Stimulated activated CD8-positive, alpha-beta memory T cell treated with anti-CD3 and anti-CD28 coated beads, Interleukin-15, amount 100 ng/mL, for 48 hours (primary cell): ENCODE measurements at regions not wholly inside any gene's neighbourhood (a gene's known extent, or its start where the extent isn't known, plus 50 kb on each side); places are given as distances from the start of the nearest gene placed in this dataset.
A peak's percentile ranks its signal among the peaks of the same experiment; 100 is the strongest.
"Not testable (repeated sequence)": the region's sequence is repeated elsewhere in the genome, so short reads cannot be mapped to it uniquely, and the experiment has no call there.

Experiments
- DNase-seq, 2 donors: peaks; one replicate each; pipeline ENCODE4 v3.0.0-alpha.2; 2020; ENCODE audit warnings: low read depth in 2 of 2

DNA sequence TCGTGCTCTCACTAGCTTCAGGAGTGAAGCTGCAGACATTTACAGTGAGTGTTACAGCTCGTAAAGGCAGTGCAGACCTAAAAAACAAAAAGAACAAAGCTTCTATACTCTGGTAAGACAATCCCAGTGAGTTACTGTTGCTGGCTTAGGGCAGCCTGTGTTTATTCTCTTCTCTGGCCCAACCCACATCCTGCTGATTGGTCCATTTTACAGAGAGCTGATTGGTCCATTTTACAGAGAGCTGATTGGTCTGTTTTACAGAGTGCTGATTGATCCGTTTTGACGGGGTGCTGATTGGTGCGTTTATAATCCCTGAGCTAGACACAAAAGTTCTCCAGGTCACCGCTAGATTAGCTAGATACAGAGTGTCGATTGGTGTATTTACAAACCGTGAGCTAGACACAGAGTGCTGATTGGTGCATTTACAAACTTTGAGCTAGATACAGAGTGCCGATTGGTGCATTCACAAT, 158.0 kb downstream of the KLRB1 start:
- DNase-seq: not testable (repeated sequence)

DNA sequence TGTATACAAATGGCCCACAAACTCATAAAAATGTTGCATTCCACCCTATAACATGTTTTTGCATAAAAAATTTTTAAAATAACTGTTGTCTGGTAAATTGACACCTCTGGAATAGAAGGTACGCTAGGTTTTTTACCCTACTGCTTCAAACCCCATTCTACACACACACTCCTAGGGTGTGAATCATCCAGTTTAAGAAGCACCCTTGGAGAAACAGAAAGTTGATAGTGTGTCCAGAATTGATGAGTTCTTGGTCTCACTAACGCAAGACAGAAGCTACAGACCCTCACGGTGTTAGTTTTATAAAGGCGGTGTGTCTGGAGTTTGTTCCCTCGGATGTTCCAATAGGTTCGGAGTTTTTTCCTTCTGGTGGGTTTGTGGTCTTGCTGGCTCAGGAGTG, 158.5 kb downstream of the KLRB1 start:
- no peak for DNase-seq

DNA sequence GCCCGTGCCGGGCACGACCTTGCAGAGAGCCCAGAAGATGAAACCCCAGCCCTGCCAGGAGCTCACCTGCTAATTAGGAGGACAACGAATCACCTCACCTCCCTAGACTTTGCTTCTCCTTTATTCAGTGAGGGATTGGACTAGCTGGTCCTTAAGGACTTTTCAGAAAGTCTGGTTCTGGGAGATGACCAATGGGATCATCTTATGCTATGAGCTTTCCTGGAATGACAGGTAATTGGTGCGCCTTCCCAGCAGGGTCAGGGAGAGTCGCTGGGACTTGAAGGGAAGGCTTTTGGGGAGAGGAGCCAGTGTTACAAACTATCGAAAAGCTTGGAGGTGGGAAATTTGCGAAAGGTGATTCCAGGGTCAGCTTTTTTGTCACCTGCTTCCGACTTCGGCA, 159.1 kb downstream of the KLRB1 start:
- not testable (repeated sequence) for DNase-seq

DNA sequence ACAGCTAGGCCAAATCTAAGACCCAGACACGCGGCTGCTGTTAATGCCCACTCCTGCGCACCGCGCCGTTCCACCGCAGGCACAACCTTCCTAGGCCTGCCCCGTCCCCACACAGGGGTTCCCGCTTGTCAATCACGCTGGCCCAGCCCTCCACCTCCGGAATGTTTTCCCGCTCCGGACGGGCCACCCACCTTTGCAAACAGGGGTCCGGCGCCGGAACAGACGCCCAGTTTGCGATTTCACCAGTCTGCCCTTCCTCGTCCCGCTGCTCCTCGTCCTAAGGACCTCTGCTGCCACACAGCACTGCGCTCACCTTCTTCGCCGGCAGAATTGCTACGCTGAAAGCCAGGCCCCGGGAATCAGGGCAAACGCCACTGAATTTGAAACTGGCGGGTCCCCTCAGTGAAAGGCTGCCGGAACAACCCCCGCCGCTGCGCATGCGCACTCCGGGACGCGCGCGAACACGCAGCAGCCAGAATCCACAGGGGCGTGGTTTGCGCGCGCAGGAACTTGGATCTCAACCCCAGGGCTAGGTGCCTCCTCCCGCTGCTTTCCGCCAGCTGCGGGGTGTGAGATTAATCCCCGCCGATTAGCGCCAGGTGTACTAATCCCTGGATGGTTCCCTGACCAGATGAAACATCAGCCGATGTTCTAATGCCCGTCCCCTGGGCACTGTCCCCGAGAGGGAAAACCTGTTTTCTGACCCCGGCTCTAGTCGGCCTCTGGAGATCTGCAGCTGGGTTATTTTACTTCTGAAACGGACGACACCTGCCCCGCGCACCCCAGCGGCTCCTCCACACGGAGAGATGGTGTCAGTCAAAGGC, 159.7 kb downstream of the KLRB1 start:
- DNase-seq: peak; percentile 85 to 88

DNA sequence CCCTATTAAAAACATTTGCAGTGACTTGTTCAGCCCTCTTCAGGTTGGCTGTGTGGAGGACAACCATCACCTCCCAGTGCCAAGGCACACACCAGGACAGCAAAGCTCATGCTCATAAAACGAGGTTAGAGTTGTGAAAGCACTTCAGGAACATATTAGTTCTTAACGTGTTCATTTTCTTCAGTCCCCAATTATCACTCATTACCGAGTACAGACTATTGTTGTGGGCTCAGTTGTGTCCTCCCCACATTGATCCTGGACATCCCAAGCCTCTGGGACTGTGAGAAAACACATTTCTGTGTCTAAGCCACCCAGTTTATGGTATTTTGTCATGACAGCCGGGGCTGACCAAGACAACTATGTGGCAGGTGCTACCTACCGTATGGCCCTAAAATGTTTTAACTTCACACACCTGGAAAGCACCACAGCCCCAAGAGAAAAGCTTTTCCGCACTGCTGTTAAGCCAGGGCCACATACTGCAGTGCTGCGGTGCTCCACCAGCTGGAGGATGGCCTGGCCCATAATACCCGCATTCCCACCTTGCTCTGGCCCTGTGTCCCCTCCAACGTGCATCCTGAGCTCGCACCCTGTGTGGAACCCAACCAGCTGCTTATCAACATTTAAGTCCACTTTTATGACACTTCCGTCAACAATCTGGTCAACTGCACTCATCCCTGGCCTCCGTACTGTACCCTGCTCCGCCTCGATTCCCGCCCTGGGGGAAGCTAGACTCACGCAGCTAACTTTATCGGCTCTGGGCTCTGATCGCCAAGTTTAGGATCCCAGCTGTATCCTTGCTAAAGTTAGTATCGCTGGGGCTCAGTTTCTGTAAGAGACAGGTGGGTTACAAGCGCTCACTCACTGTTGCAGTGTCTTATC, 160.6 kb downstream of the KLRB1 start:
- DNase-seq: not testable (repeated sequence)

DNA sequence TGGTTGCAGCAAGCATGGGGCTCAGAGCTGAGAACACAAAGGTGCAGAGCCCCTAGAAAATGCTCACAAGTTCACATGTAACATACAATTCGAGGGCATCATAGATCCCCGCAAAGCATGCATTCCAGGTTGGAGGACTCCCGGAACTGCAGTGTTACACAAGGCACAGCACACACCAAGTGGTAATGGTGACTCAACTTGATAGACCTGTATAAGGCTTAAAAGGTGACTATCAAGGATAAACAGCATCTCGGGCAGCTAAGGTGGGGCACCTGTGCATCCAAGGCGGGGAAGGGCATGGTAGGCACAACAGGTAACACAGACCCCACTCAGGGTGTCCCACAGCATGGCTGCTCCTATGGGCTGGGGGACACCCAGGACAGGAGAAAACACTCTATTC, 167.3 kb downstream of the KLRB1 start:
- not testable (repeated sequence) for DNase-seq

DNA sequence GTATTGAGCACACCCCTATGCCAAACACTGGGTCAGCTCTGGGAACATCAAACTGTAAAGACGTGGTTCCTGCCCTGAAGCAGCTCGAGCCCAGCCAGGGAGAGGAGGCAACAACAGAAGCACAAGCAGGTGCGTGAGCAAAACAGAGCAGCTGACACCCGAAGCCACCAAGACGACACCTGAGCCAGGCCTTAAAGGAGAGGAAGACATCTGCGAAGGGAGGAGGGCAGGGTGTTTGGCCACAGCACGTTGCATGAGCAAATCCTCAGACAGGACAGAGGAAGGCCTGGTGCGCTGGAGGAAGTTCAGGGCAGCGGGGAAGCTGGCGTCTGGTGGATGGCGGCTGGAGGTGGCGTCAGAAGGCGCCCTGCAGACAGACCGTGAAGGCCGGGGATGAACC, 172.0 kb downstream of the KLRB1 start:
- DNase-seq: not testable (repeated sequence)

DNA sequence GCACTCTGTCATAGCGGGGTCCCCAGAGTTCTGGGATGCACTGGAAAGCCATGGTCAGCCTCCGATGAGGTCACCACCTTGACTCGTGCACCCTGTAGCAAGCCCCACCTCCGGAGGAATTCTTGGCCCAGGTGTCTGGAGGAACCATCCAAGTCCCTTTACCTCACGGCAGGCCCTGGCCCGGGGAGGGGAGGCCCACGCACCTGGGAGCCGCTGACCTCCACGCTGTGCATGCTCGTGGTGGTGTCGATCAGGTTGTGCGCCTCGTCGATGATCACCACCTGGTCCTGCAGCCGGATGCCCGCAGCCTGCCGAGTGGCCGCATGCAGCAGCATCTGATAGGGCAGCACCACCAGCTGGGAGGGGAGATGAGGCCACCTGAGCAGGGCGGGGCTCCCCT, 177.3 kb downstream of the KLRB1 start:
- not testable (repeated sequence) for DNase-seq

DNA sequence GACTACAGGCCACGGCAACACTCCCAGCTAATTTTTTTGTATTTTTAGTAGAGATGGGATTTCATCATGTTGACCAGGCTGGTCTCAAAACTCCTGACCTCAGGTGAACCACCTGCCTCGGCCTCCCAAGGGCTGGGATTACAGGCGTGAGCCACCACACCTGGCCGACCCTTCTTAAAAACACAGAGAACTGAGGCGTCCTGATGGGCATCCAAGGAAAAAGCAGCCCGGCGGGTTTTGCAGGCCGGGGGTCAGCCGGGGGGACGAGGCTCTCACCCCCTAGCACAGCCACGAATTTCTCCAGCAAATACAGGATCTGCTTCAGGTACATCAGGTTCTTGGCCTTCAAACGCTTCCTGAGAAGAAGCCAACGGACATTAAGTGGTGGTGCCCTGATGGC, 178.9 kb downstream of the KLRB1 start:
- DNase-seq: not testable (repeated sequence)

DNA sequence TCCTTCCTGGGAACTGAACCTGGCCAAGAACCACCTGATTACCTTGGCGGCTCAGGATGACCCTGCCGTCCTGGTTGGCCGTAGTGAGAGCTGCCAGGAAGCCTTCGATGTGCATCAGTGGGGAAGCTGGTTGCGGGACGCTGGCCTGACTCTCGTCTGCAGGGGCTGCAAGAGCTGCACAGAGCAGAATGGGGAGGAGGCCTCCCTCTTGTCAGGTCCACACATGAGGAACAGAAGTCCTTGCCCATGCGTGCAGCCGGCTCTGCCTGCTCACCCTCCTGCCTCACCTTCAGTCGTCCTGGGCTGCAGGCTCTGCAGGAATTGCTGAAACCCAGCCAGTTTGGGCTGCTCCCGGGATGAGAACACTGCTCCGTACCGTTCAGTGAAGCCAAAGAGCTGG, 182.3 kb downstream of the KLRB1 start:
- DNase-seq: not testable (repeated sequence)

DNA sequence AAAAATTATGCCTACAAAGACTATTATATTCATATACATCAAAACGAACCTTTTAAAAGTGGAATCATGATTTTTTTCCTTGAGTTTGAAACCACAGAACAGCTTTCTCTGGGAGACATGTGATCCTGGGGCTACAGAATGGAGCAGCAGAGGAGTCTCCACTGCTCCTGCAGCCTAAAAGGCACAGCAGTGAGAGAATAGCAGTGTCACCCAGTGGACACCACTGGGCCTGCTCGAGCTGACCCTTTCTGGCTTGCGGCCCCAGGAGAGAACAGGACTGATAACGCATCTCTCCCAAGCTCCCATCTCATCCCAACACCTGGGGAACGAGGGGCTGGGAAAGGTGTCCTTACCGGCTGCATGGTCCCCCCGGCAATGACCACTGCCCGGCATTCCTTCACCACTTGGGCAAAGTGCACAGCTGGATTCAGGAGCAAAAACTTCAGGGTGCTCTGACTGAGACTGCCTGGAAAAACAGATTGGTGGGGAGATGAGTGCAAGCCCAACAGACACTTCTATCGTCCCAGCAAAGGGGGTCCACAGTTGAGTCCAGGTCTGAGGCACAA, 183.5 kb downstream of the KLRB1 start:
- not testable (repeated sequence) for DNase-seq

DNA sequence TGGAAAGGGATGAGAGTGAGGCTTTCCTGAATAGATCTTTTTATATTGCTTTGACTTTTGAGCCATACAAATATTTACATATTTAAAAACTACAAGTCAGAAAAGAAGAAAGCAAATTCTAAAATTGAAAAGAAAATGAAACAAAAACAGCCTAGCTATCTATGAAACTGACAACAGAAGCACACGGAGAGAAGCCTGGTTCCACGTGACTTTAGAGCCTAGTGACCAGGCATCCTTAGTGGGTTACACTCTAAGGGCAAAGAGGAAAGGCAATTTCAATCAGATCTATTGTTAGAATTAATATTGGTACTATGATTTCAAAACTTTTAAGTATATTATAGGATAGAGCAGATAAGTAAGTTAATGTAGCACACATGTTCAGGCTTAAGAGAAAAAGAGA, 185.0 kb downstream of the KLRB1 start:
- DNase-seq: not testable (repeated sequence)

DNA sequence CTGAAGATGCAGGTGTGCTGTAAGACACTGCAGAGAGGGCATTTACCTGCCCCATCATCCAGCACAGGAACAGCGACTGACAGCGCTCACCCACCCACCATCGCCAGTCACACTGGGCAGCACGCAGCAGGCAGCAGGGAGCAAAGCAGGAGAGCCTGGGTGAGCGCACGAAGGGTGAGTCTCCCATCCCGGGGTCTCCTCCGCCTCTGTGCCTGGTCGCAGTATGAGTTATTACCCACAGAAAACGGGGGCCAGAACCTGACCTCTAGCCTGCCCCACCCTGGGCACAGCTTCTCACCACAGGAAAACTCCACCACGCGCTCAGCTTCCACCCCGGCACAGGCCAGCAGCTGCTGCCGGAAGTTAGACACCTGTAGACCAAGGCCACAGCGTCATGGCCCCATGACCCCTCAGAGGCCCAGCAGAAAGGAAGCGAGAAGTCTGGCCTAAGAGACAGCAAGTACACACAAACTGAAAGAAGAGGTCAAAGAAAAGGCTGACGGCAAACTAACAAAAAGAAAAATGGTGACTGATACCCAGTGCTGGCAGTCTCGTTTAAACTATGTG, 186.1 kb downstream of the KLRB1 start:
- not testable (repeated sequence) for DNase-seq

DNA sequence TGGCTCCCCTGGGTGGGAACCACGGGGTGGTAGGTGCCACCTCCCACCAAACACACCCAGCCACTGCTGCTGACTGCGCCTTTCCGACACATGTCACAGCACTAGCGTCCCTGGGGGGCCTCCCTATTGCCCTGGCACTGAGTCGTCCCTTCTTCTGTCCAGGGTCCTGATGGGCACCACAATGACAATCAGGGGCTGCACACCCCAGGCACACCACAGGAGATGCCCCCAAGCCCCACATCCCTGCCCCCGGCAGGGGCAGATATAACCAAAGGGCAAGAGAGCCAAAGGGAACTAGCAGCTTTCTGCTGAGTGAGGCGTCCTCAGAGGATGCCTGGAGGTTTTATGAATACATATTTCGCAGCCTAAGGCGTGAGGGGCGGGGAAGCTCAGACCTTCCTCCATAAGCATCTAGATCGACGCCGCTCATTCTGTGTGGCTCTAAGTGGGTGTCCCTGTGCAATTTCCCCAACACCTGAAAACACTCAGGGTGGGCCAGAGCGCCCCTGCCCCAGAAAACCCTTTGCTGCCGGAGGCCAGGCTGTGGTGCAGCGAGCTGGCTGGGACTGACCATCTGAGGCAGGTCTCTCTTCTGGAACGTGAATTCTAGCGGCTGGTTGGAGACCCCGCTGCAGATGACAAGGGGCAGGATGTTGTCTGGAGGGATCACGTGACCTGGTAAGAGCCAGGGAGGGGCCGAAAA, 186.7 kb downstream of the KLRB1 start:
- DNase-seq: not testable (repeated sequence)

DNA sequence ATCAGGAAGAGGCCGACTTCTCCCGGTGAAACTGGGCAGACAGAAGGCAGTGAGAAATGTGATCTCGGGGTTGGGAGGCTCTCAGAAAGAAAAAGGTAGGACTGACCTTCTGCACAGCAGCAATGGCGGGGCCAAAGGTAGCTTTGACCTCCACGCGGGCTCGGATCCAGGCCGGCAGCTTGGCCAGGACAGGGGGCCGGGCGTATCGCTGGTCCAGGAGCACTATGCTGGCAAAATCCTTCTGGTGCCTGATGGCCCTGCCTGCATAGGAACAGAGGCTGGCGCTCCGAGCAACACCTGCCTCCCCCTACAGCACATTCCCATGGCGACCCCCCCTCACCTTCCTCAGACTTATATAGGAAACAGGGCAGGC, 189.1 kb downstream of the KLRB1 start:
- not testable (repeated sequence) for DNase-seq

DNA sequence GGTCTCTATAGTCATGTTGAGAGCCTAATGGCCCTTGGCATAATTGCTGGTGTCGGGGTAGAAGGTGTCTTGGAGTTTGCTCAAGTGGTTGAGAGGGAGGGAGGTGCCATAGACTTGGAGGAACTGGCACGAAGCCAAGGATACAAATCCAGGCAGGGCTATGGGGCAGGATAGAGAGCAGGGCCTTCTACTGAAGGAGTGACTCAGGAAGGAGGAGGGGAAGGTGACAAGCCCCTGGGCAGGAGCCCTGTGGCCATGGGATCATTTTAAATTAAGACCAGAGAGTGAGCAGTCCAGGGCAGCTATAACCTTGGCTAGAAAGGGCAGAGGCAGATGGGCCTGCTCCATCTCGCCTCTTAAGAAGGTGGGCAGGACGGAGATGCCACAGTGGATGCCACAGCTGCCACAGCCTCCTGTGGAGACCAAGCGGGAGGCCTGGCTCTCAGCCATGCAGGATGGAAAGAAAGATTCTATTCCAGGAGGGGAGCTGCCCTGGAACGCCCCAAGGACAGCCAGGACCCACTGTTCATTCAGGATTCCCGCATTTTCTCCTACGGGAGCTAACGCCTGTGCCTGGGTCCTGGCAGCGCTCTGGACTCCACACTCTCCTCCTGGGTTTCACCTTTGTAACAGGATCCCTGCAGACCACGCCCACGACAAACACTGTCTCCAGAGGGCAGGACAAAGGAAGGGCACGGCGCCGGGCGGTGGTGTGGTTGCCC, 189.6 kb downstream of the KLRB1 start:
- not testable (repeated sequence) for DNase-seq

DNA sequence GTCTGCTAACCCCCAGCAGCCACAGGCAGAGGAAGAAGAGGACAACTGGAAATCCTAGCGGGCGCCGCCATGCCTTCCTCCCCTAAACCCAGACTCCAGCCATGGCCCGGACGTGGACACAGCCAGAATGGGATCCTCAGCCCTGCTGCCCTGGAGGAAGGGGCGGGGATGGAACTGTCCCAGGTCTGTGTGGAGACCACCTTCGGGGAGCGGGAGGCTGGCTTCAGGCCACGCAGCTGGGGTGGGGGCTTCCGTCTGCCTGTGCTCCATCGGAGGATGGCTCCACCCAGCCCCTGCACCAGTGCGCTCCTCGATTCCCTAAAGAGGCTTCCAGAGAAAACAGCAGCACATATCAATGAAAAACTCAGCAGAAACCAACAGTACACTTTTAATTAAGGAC, 190.4 kb downstream of the KLRB1 start:
- DNase-seq: not testable (repeated sequence)

DNA sequence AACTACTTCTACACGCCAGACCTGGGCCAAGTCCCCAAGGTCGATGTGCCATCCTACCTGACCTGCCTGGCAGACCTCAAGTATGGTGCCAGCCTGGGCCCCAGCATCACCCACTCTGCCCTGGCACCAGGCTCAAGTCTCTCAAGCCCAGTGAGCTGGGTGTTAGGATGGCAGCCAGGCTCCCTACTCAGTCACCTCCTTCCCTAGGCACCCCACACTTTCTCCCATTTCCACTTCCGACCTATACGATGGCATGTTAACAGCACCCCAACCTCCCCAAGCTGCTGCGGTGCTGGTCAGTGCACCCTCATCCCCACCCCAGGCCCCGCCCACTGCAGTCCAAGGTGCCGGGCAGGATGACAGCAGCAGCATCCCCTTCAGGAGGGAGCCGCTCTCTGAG, 191.4 kb downstream of the KLRB1 start:
- not testable (repeated sequence) for DNase-seq

DNA sequence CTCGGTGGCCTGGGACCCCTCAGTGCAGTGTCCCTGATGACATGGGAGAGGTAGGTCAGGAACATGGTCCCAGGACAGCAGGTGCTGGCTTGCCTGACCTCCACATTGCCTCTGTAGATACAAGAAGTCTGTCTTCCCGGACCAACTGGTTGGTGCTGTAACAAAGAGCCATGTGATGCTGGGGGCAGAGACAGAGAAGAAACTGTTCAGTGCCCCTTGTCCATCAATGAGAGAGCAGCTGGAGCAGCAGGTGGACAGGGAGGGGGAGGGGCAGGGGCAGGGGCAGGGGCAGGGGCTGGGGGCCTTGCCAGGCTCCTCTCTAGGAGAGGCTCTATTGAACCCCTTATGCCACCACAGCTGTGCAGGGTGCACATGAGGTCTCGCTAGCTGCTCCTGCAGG, 191.8 kb downstream of the KLRB1 start:
- DNase-seq: not testable (repeated sequence)

DNA sequence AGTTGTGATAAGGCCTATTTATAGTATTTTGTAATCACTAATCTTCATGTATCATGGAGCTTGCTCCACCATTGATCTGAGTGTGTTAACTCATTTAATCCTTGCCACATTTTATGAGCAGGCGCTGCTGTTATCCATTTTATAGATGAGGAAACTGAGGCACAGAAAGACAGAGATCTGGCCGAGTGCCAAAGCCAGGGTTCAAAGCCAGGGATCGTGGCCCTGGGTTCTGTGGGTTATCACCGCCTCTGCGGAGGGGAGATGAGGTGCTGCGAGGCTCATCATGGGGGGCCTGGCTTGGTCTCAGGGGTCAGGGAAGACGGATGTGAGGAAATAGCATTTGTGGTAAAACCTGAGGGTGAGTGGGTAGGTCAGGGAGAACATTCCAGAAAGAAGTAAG, 193.9 kb downstream of the KLRB1 start:
- not testable (repeated sequence) for DNase-seq

DNA sequence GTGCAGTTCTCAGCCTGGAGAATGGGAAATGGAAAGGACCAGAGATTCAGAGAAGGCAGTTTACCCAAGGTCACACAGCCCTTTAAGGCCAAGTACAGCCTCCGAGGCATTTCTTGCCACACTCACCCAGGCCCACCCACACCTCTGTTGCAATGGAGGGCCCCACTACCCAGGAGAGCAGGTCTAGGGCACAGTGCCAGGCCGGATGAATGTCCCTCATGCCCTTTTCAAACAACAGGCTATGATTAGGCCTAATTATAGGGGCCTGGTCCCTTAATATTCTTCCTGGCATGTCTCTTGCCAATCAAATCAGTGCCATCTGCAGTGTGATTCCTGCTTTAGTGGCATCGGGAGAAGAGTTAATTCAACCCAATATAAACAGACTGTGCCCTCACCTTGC, 195.3 kb downstream of the KLRB1 start:
- DNase-seq: not testable (repeated sequence)
